Peyer's patch (tissue), 4 donors: ENCODE measurements at regions not wholly inside any gene's neighbourhood (a gene's known extent, or its start where the extent isn't known, plus 50 kb on each side); places are given as distances from the start of the nearest gene placed in this dataset.

Experiments used
- CTCF ChIP-seq, 6 experiments: fragments of 450-650 bp in 4 of 6; fragments of 200-600 bp in 2 of 6; sonication (generic) in 1 of 6; IDR thresholded peaks; one replicate each; pipeline ENCODE4 v1.5.1; 2017 to 2019; ENCODE audit warnings: antibody characterized with exemption in 6 of 6, mild to moderate bottlenecking in 3 of 6, moderate library complexity in 1 of 6
- POLR2A ChIP-seq, 2 donors: fragments of 450-650 bp; IDR thresholded peaks; one replicate each; pipeline ENCODE4 v1.5.1; 2017; ENCODE audit warnings: antibody characterized with exemption in 2 of 2, mild to moderate bottlenecking in 2 of 2, moderate library complexity in 2 of 2

- TF ChIP-seq CTCF (IDR thresholded peaks at IDR 0.05) = no peak
- no peak for TF ChIP-seq POLR2A (IDR thresholded peaks at IDR 0.05)
Measured at GRCh38 chr10:53479365-53479764, 706.8 kb upstream of the MBL2 start.
